ENCODE measurements at regions not wholly inside any gene's neighbourhood (a gene's known extent, or its start where the extent isn't known, plus 50 kb on each side); places are given as distances from the start of the nearest gene placed in this dataset.

DNA sequence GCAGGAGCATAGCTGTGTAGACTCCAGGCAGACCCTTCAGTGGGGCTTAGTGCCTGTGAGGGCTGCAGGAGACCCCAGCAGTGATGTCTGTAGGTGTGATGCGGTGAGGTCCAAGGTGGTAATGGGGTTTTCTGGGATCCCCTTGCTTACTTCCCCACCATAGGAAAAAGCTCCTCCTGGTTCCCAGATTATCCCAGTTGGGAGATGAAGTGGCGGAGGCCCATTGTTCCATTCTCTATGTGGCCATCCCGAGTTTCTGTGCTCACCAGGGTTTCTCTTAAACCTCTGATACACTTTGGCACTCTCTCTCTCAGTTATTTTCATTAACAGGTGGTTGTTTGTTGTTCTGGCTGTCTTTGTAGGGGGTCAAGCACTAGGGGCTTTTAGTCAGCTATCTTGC lies 146.7 kb upstream of the IGF1R start:
- ATAC-seq (no peak), DNase-seq (no peak)
- Mint-ChIP-seq H3K36me3 (ENCODE audit: low read depth) (no peaks in the 10 kb centered on the region), H3K27me3 (peaks cover 48% of the 10 kb centered on the region), H3K4me3 (no peak overlapping the region), H3K27ac (no peak overlapping the region), H3K4me1 (no peaks in the 10 kb centered on the region)
- H3K9me3 ChIP-seq (ENCODE audit: control insufficient read depth, low read length, poor library complexity, severe bottlenecking) = no peaks in the 10 kb centered on the region

GRCh38 chr15:98503970-98504369 lies 144.4 kb upstream of the IGF1R start:
- Mint-ChIP-seq H3K4me3 (no peak overlapping the region), H3K4me1 (no peaks in the 10 kb centered on the region), H3K36me3 (ENCODE audit: low read depth) (no peaks in the 10 kb centered on the region), H3K27me3 (peaks cover 67% of the 10 kb centered on the region), H3K27ac (no peak overlapping the region)
- no peak for DNase-seq
- H3K9me3 ChIP-seq (ENCODE audit: control insufficient read depth, low read length, poor library complexity, severe bottlenecking) = no peaks in the 10 kb centered on the region
- no peak for ATAC-seq

- Mint-ChIP-seq H3K36me3 (ENCODE audit: low read depth) (no peaks in the 10 kb centered on the region), H3K4me1 (no peaks in the 10 kb centered on the region), H3K27me3 (peaks cover 68% of the 10 kb centered on the region), H3K4me3 (no peak overlapping the region), H3K27ac (no peak overlapping the region)
- no peak for DNase-seq
- H3K9me3 ChIP-seq (ENCODE audit: control insufficient read depth, low read length, poor library complexity, severe bottlenecking) = no peaks in the 10 kb centered on the region
- ATAC-seq = no peak
Measured at GRCh38 chr15:98504998-98505397, 143.3 kb upstream of the IGF1R start.

DNA sequence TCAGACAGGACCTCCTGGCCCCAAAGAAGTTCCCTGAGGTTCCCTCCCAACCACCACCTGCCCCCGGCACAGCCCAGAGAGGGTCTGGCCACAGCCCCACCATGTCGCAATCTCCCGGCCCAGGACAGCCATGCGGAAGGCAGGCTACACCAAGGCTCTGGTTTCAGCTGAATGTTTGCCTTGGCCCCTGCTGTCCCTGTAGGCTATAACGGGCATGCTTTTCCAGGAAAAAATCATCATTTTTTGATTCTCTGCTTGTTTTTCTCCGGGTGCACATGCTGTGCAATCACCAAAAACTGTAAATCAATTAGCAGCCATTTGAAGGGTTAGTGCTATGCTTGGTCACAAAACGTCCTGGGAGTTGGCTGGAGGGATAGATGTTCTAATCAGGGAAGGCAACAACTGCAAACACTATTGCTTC lies 142.7 kb upstream of the IGF1R start:
- Mint-ChIP-seq H3K4me1 (no peaks in the 10 kb centered on the region), H3K36me3 (ENCODE audit: low read depth) (no peaks in the 10 kb centered on the region), H3K27me3 (peaks cover 68% of the 10 kb centered on the region), H3K4me3 (no peak overlapping the region), H3K27ac (no peak overlapping the region)
- no peak for DNase-seq
- no peak for ATAC-seq
- no peaks in the 10 kb centered on the region for H3K9me3 ChIP-seq (ENCODE audit: control insufficient read depth, low read length, poor library complexity, severe bottlenecking)

DNA sequence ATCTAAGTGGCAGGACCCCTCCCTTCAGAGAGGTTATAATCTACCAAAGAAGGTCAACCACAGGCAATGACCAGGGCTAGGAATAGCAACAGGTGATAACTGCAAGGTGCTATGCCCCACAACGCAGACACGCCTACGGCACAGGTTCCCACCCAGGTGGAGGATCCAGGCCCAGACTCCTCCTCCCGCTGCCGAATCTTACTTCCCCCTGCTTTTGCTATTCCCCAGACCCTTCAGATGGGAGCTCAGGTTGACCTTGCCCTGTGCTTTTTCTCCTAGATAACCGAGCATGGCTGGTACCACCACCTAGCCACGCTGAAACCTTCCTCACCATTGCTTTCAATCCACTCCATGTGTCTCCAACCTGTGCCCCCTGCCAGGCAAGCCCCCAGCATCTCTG lies 142.2 kb upstream of the IGF1R start:
- ATAC-seq = no peak
- Mint-ChIP-seq H3K4me1 (no peaks in the 10 kb centered on the region), H3K27me3 (peaks cover 68% of the 10 kb centered on the region), H3K4me3 (no peak overlapping the region), H3K36me3 (ENCODE audit: low read depth) (no peaks in the 10 kb centered on the region), H3K27ac (no peak overlapping the region)
- no peak for DNase-seq
- no peaks in the 10 kb centered on the region for H3K9me3 ChIP-seq (ENCODE audit: control insufficient read depth, low read length, poor library complexity, severe bottlenecking)

GRCh38 chr15:98506711-98507110 lies 141.6 kb upstream of the IGF1R start:
- H3K27ac Mint-ChIP-seq = no peak overlapping the region
- no peaks in the 10 kb centered on the region for H3K36me3 Mint-ChIP-seq (ENCODE audit: low read depth)
- H3K9me3 ChIP-seq (ENCODE audit: control insufficient read depth, low read length, poor library complexity, severe bottlenecking) = no peaks in the 10 kb centered on the region
- no peaks in the 10 kb centered on the region for H3K4me1 Mint-ChIP-seq
- peaks cover 68% of the 10 kb centered on the region for H3K27me3 Mint-ChIP-seq
- H3K4me3 Mint-ChIP-seq = no peak overlapping the region
- no peak for DNase-seq
- ATAC-seq = no peak

GRCh38 chr15:98513428-98513986 lies 134.8 kb upstream of the IGF1R start:
- Mint-ChIP-seq H3K4me3 (no peak overlapping the region), H3K4me1 (no peaks in the 10 kb centered on the region), H3K27ac (no peak overlapping the region), H3K27me3 (peaks cover 10% of the 10 kb centered on the region), H3K36me3 (ENCODE audit: low read depth) (no peaks in the 10 kb centered on the region)
- H3K9me3 ChIP-seq (ENCODE audit: control insufficient read depth, low read length, poor library complexity, severe bottlenecking) = no peaks in the 10 kb centered on the region
- ATAC-seq = no peak
- no peak for DNase-seq

GRCh38 chr15:98514034-98514622 lies 134.2 kb upstream of the IGF1R start:
- Mint-ChIP-seq H3K4me3 (no peak overlapping the region), H3K4me1 (peaks cover 2% of the 10 kb centered on the region), H3K27ac (no peak overlapping the region), H3K27me3 (peaks cover 4% of the 10 kb centered on the region), H3K36me3 (ENCODE audit: low read depth) (no peaks in the 10 kb centered on the region)
- DNase-seq (no peak), ATAC-seq (no peak)
- no peaks in the 10 kb centered on the region for H3K9me3 ChIP-seq (ENCODE audit: control insufficient read depth, low read length, poor library complexity, severe bottlenecking)

DNA sequence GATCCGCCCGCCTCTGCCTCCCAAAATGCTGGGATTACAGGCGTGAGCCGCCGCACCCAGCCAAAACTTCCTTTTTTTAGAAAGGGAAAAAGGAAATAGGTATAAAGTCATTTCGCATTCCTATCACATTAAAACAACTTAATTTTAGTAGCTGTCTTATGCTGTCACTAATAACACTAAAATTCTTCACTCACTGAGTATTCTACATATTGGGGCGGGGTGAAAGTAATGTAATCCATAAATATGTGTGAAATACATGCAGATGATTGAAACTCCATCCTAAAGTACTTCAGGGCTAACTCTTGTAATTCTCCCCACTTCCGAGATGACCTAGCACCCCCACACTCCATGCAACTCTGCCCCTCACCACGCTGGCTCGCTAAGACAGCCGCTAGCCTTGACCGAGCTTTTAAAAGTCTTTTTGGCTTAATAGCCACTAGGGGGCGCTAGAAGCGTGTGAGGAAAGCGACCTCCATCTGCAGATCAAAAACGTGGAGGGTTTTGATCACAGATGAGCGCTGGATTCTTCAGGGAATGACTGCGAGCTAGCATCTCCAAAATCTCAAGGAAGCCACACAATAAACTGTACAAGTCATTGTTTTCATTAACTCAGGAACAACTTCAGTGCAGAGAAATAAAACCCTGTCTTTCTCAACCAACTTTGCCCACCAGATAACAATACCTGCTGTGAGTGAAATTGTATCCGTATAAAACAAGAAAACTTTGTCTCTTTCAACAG lies 129.3 kb upstream of the IGF1R start:
- H3K9me3 ChIP-seq (ENCODE audit: control insufficient read depth, low read length, poor library complexity, severe bottlenecking) = no peaks in the 10 kb centered on the region
- peaks cover 3% of the 10 kb centered on the region for H3K4me1 Mint-ChIP-seq
- peaks cover 10% of the 10 kb centered on the region for H3K27me3 Mint-ChIP-seq
- no peak overlapping the region for H3K27ac Mint-ChIP-seq
- H3K36me3 Mint-ChIP-seq (ENCODE audit: low read depth) = no peaks in the 10 kb centered on the region
- no peak overlapping the region for H3K4me3 Mint-ChIP-seq
- DNase-seq (peak in 1 of 3 donors; percentile 25), ATAC-seq (peak; percentile 67)

GRCh38 chr15:98519767-98520550 lies 128.4 kb upstream of the IGF1R start:
- no peaks in the 10 kb centered on the region for H3K36me3 Mint-ChIP-seq (ENCODE audit: low read depth)

DNA sequence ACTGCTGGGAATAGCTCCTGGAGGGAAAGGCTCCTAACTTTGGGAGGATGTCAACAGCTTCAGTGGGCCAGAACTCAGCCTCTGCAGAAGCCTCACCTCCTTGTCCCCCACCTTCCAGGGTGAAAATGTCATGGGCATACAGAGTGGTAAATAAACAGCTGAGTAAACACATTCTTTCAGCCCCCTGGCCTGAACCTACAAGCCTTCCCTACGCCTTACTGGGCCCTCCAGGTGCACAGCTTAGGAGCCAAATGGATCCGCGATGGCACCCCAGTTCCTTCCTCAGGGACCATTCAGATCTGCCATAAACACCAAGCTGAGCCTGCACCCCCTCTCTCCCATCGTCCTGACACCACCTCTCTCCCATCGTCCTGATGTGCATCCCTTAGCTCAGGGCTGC lies 126.2 kb upstream of the IGF1R start:
- H3K9me3 ChIP-seq (ENCODE audit: control insufficient read depth, low read length, poor library complexity, severe bottlenecking) = no peaks in the 10 kb centered on the region
- DNase-seq (no peak), ATAC-seq (no peak)
- no peaks in the 10 kb centered on the region for H3K36me3 Mint-ChIP-seq (ENCODE audit: low read depth)
- peaks cover 11% of the 10 kb centered on the region for H3K27me3 Mint-ChIP-seq
- peaks cover 3% of the 10 kb centered on the region for H3K4me1 Mint-ChIP-seq
- no peak overlapping the region for H3K27ac Mint-ChIP-seq
- no peak overlapping the region for H3K4me3 Mint-ChIP-seq

More at GRCh38 chr15:98519767-98520550, 128.4 kb upstream of the IGF1R start:
- DNase-seq (no peak), ATAC-seq (no peak)
- no peak overlapping the region for H3K4me3 Mint-ChIP-seq
- peaks cover 11% of the 10 kb centered on the region for H3K27me3 Mint-ChIP-seq
- H3K27ac Mint-ChIP-seq = no peak overlapping the region
- H3K4me1 Mint-ChIP-seq = peaks cover 3% of the 10 kb centered on the region
- H3K9me3 ChIP-seq (ENCODE audit: control insufficient read depth, low read length, poor library complexity, severe bottlenecking) = no peaks in the 10 kb centered on the region

DNA sequence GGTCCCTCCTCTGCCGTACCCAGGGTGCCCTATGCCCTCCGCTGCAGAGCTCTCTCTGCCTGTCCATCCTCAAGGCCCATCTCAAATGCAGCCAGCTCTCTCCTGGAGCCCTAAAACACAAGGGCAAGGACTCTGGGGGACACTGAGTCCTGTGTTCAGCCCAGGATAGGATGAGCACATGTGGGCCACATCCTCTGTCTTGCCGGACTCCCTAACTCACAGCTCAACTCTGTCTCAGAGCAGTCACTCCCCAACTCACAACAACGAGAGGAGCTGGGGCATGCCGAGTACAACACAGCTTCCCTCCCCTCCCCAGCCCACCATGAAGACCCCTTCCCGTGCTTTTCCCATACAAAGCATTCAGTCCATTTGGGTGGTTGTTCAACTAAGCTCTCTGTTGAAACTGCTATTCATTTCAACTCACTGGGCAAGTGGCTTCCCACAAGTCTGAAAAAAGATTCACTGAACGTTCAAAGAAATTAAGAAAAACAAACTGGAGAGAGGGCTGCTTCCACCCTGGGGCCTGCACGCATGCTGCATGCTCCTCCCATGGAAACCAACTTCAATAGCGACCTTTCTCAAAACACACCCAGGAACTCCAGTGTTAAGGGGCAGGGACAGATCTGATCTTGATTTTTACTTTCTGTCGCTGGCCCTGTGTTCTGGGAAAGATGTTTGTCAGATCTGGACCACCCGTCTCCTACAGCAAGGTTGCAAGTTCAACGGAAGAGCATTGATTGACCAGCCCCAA lies 124.3 kb upstream of the IGF1R start:
- Mint-ChIP-seq H3K27ac (no peak overlapping the region), H3K4me1 (peaks cover 1% of the 10 kb centered on the region), H3K4me3 (no peak overlapping the region), H3K36me3 (ENCODE audit: low read depth) (no peaks in the 10 kb centered on the region), H3K27me3 (peaks cover 21% of the 10 kb centered on the region)
- DNase-seq = no peak
- H3K9me3 ChIP-seq (ENCODE audit: control insufficient read depth, low read length, poor library complexity, severe bottlenecking) = no peaks in the 10 kb centered on the region
- ATAC-seq = no peak

All from T-helper 17 cell (primary cell).